ENCODE measurements at regions not wholly inside any gene's neighbourhood (a gene's known extent, or its start where the extent isn't known, plus 50 kb on each side); places are given as distances from the start of the nearest gene placed in this dataset.

DNA sequence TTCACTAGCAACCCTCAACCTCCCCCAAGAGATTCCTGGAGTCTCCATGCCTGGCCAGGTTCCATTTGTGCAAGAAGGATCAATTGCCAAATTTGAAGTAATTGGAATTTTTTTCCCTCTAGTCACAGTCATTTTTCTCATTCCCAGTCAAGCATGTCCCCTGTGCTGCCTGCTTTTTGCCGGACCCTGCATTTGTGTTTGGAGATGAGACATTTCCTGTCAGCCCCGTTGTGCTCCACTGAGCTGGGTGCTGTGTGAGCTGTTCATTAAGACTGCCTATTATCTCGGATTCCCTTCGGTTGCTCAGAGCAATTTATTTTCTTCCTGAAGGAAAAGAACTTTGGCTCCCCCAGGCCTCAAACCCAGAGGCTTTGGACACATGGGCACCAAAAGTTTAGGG, 201.0 kb upstream of the NLRP1 start:
- TF ChIP-seq, protein P1, sequence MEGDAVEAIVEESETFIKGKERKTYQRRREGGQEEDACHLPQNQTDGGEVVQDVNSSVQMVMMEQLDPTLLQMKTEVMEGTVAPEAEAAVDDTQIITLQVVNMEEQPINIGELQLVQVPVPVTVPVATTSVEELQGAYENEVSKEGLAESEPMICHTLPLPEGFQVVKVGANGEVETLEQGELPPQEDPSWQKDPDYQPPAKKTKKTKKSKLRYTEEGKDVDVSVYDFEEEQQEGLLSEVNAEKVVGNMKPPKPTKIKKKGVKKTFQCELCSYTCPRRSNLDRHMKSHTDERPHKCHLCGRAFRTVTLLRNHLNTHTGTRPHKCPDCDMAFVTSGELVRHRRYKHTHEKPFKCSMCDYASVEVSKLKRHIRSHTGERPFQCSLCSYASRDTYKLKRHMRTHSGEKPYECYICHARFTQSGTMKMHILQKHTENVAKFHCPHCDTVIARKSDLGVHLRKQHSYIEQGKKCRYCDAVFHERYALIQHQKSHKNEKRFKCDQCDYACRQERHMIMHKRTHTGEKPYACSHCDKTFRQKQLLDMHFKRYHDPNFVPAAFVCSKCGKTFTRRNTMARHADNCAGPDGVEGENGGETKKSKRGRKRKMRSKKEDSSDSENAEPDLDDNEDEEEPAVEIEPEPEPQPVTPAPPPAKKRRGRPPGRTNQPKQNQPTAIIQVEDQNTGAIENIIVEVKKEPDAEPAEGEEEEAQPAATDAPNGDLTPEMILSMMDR (IDR thresholded peaks at IDR 0.05; ENCODE audit: insufficient read depth, low read depth, low read length), result no peak
- TF ChIP-seq EZH2 (IDR thresholded peaks at IDR 0.05; ENCODE audit: insufficient read depth, low read length), result no peak
